GM19324 (cell line): ENCODE measurements at regions not wholly inside any gene's neighbourhood (a gene's known extent, or its start where the extent isn't known, plus 50 kb on each side); places are given as distances from the start of the nearest gene placed in this dataset.

Experiments
- ATAC-seq: cut with Tn5 transposase; IDR thresholded peaks from one replicate; pipeline ENCODE4 v1.9.1; 2021; ENCODE audit warnings: mild to moderate bottlenecking, moderate library complexity; ENCODE audit not compliant: unreplicated experiment, low FRiP score

DNA sequence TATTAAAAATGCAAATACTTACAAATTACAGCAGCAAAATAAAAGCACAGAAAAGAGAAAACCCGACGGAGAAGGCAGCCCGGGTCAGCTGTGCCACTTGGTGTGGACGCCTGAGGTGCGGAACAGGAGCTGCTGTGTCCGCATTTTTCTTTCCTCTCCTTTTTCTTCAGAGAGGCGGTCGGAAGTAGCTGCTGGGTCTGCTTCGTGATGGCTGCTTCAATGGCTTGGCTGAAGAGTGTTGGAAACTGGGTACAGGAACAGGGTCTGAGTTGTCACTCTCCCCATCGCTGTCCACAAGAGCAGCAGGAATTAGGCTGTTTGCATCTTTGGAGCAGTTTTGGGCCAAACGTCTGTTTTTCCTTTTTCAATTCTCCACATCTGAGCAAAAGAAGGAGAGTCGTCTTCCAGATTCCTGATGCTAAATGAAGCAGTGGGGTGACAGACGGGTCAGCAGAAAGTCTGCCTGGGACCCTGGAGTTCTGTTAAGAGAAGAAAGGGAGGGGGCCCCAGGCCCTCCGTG, 53.5 kb upstream of the ARL8B start:
- no peak for ATAC-seq

DNA sequence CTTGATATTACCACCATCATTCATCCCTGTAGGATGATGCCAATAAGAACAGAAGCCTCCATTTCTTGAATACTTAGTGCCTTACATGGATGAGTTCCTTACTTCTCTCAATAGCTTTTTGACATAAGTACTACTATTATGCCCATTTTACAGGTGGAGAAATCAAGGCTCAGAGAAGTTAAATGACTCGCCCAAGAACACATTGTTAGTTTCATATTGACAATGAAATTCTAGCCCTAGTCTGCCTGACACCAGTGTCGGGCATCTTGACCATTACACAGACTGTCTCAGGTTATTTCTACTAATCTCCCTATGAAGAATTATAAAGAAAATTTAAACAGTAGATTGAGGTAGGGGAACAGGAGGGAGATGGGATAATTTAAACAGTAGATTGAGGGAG, 52.5 kb upstream of the ARL8B start:
- no peak for ATAC-seq

DNA sequence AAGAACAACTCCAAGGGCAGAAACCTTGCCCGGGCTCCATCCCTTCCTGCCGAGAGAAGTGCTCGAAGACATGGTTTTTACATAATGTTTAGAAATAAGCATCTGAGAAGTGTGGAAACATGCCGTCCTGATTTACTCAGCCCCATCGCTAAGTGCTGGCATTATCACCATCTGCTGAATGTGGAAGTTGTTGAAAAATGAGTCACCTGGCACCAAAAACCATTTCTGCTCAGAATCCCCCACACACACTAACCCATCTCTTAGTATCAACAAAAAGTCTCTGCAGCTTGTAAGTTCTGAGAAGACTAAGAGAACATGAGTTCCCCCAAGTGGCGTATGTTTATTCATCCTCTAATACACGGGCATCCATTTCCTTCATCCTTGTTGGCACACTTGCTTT, 51.0 kb upstream of the ARL8B start:
- no peak for ATAC-seq

DNA sequence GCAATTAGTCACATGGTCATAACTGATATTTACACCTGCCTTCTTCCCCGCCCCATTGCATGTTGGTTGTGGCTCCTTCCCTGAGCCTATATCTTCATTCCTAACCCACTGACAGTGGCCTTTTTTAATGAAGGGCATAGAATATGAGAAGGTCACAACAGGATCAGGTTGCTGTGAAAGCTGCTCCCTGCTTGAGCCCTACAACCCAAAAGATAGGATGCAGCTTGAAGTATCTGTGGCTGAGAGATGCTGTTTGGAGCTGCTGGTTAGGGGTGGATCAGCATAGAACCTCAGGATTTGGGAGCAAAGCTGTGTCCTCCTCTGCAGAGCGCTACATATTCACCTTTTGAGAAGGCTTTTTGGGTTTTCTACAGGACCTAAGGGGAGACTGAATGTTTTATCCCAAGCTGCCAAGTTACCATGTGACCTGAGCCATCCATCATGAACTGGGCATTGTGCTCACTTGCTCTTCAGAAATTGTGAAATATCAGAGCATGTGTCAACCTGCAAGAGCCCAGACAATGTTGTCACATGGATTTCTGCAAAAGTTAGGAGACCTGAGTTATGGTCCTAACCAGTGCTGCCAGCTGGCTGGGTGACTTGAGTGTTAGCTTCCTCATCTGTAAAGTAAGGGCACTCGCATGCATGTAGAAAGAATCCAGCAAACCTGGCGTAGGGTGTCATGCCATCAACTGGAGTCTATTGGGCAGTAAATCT, 49.8 kb upstream of the ARL8B start:
- no peak for ATAC-seq
